Esophagus squamous epithelium (tissue), 5 donors: ENCODE measurements at regions not wholly inside any gene's neighbourhood (a gene's known extent, or its start where the extent isn't known, plus 50 kb on each side); places are given as distances from the start of the nearest gene placed in this dataset.

Experiments used
- DNase-seq: peaks from one replicate; lab custom pipeline; 2025; lab: John Stamatoyannopoulos, UW
- H3K27ac ChIP-seq, 4 donors: fragments of 200-600 bp; sonication (generic); one replicate each; pipeline ENCODE4 v1.5.1; 2016 to 2019; ENCODE audit warnings: mild to moderate bottlenecking in 1 of 4
- H3K27me3 ChIP-seq, 4 donors: fragments of 200-600 bp; sonication (generic); 1 replicate in 3 of 4; 2 replicates in 1 of 4; pipeline versions ENCODE4 v1.5.1 to v1.6.0; 2017 to 2021; ENCODE audit warnings: antibody characterized with exemption in 1 of 4
- H3K36me3 ChIP-seq, 3 donors: fragments of 200-600 bp; sonication (generic); one replicate each; pipeline ENCODE4 v1.5.1; 2016 to 2019
- H3K4me1 ChIP-seq, 3 donors: fragments of 200-600 bp; sonication (generic); one replicate each; pipeline ENCODE4 v1.5.1; 2017 to 2019
- H3K4me3 ChIP-seq, 4 donors: fragments of 200-600 bp; sonication (generic); 1 replicate in 3 of 4; 2 replicates in 1 of 4; pipeline ENCODE4 v1.5.1; 2016 to 2019; ENCODE audit warnings: mild to moderate bottlenecking in 2 of 4, moderate library complexity in 1 of 4
- H3K9me3 ChIP-seq, 3 donors: fragments of 200-600 bp; sonication (generic); one replicate each; pipeline ENCODE4 v1.5.1; 2016 to 2019
- POLR2A ChIP-seq, 4 donors: fragments of 450-650 bp; IDR thresholded peaks; one replicate each; pipeline ENCODE4 v1.6.1; 2017; ENCODE audit warnings: antibody characterized with exemption in 4 of 4, mild to moderate bottlenecking in 4 of 4, moderate library complexity in 3 of 4
- WGBS, 2 donors: methylation state at CpG; one replicate each; pipeline ENCODE4 v1.1.5; 2018; 5-methylcytosine and 5-hydroxymethylcytosine counted together
- intact Hi-C: fragments of 100-400 bp; cut with DNase I; formaldehyde crosslinking; loops from one replicate; pipeline ENCODE4 v1.15.0; 2022
- TF ChIP-seq, protein P1 (sequence below), 6 experiments: fragments of 450-650 bp in 4 of 6; fragments of 200-600 bp in 2 of 6; sonication (generic) in 2 of 6; IDR thresholded peaks; one replicate each; pipeline ENCODE4 v1.5.1; 2016 to 2019; ENCODE audit warnings: antibody characterized with exemption in 6 of 6, mild to moderate bottlenecking in 4 of 6, moderate library complexity in 4 of 6
- donor health status: DM: yes; HTN: yes; CAD: no.

DNA sequence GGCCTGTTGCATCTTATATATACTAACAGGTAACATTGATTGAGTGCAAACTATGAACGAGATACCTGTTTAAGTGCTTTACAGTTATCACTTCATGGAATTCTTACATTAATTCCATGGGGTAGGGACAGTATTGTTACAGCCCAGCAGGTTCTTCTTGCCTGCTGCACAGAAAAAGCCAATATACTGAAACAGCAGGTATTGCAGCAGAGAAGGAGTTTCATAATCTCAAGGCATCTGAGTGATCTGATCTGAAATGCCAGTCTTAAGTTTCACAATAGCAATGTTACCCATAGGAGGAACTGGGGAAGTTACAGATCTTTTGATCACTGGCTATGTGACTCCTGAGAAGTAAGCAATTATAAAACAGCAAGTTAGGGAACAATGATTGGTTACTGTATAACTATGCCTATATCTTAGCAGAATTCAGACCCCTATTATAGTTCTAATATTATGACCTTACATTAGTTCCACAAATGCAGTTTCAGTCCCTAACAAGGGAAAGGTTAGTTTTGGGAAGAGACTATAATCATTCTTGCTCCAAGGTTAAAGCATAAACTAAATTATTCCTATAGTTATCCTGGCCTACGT, 126.5 kb upstream of the BNC2 start:
- H3K36me3 ChIP-seq, result no peaks in the 10 kb centered on the region

DNA sequence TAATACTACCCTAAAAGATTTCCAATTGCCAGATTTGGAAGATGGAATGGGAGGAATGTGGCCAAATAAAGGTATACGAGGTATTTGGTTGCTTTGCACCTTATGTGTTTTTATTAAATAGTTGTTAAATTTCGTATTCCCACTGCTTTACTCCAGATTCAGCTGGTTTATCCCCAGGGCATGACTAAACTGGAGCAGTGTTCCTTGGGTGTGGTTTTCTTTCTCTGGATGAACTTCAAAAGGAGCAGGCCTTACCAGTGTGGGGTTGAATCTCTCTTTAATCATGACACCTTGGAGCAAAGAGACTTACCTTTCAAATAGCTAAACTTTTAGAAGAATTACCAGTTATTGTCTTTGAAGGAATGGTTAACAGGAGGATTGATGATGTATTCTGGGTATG, 121.7 kb upstream of the BNC2 start:
- Histone ChIP-seq H3K27me3 (no peaks in the 10 kb centered on the region), H3K9me3 (peaks cover 0 to 27% (median 19%) of the 10 kb centered on the region in 3 donors), H3K36me3 (no peaks in the 10 kb centered on the region), H3K4me3 (no peak overlapping the region), H3K27ac (no peak overlapping the region), H3K4me1 (peaks cover 0 to 7% (median 4%) of the 10 kb centered on the region in 3 donors)
- DNase-seq, result no peak
- intact Hi-C loops, result loop anchor here (10.0 kb wide), 1 partner anchor 117 kb away; the partner anchor contains the start of gene BNC2
- TF ChIP-seq POLR2A (IDR thresholded peaks at IDR 0.05), result no peak
- TF ChIP-seq, protein P1, sequence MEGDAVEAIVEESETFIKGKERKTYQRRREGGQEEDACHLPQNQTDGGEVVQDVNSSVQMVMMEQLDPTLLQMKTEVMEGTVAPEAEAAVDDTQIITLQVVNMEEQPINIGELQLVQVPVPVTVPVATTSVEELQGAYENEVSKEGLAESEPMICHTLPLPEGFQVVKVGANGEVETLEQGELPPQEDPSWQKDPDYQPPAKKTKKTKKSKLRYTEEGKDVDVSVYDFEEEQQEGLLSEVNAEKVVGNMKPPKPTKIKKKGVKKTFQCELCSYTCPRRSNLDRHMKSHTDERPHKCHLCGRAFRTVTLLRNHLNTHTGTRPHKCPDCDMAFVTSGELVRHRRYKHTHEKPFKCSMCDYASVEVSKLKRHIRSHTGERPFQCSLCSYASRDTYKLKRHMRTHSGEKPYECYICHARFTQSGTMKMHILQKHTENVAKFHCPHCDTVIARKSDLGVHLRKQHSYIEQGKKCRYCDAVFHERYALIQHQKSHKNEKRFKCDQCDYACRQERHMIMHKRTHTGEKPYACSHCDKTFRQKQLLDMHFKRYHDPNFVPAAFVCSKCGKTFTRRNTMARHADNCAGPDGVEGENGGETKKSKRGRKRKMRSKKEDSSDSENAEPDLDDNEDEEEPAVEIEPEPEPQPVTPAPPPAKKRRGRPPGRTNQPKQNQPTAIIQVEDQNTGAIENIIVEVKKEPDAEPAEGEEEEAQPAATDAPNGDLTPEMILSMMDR (IDR thresholded peaks at IDR 0.05), result no peak
- 20 to 35% methylated on average over 2 of the region's 2 CpGs for WGBS, 2 donors

More for the DNA sequence above, 126.5 kb upstream of the BNC2 start:
- TF ChIP-seq, protein P1 (IDR thresholded peaks at IDR 0.05), result no peak
- TF ChIP-seq POLR2A (IDR thresholded peaks at IDR 0.05), result no peak
- no peak overlapping the region for H3K27ac ChIP-seq
- intact Hi-C loops, result loop anchor here (10.0 kb wide), 1 partner anchor 122 kb away; the partner anchor contains the start of gene BNC2
- peaks cover 0 to 38% (median 23%) of the 10 kb centered on the region in 3 donors for H3K9me3 ChIP-seq
- WGBS, 2 donors, result 88 to 94% methylated on average over 2 of the region's 2 CpGs
- no peaks in the 10 kb centered on the region for H3K27me3 ChIP-seq
- no peak overlapping the region for H3K4me3 ChIP-seq
- DNase-seq, result no peak
- no peaks in the 10 kb centered on the region for H3K4me1 ChIP-seq

DNA sequence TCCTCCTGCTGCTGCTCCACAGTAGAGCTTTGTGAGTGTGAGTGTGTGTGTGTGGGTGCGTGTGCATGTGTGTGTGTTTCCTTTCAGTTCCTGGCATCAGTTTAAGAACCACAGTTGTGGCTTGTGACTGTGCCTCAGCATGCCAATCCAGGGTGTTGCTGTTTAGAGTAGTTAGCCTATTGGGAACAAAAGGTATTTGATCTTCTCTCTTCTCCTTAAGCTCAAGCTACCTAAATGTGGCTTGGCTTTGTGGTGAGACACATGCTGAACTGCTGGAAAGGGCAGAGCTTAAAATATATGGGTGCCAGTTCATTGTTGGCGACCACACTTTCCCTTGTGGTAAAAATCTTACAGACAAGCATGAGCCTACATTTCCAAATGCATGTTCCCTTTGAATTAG, 116.6 kb upstream of the BNC2 start:
- Histone ChIP-seq H3K9me3 (no peaks in the 10 kb centered on the region), H3K4me1 (peaks cover 0 to 24% (median 12%) of the 10 kb centered on the region in 3 donors), H3K27ac (peak overlapping the region; percentile 52 to 81 (median 72)), H3K4me3 (no peak overlapping the region), H3K36me3 (no peaks in the 10 kb centered on the region), H3K27me3 (no peaks in the 10 kb centered on the region)
- TF ChIP-seq POLR2A (IDR thresholded peaks at IDR 0.05), result no peak
- intact Hi-C loops, result no loop called here
- DNase-seq, result no peak
- 14 to 15% methylated on average over 2 of the region's 2 CpGs for WGBS, 2 donors

DNA sequence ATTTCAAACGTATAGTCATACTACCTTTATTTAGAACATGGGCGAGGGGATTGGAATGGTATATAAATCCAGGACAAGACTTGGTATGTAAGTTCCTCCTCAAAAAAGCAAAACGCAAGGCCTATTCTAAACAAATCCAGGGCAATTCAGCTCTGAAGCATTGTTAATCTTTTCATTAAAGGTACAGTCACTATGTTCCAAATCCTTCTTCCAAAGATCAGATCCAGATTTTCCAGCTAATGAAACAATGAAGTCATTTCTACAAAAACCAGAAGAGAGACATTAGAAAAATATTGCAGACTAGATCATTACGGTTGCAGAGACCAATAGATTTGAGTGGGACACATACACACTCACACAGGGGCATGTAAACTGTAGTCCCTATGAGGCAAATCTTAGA, 116.1 kb upstream of the BNC2 start:
- Histone ChIP-seq H3K9me3 (no peaks in the 10 kb centered on the region), H3K27ac (peak overlapping the region; percentile 9 to 81 (median 72)), H3K4me1 (peaks cover 0 to 24% (median 12%) of the 10 kb centered on the region in 3 donors), H3K4me3 (no peak overlapping the region), H3K36me3 (no peaks in the 10 kb centered on the region), H3K27me3 (no peaks in the 10 kb centered on the region)
- WGBS, 2 donors, result 21 to 25% methylated on average over 4 of the region's 4 CpGs
- DNase-seq, result no peak
- intact Hi-C loops, result no loop called here
- TF ChIP-seq, protein P1 (IDR thresholded peaks at IDR 0.05), result no peak
- no peak for TF ChIP-seq POLR2A (IDR thresholded peaks at IDR 0.05)

DNA sequence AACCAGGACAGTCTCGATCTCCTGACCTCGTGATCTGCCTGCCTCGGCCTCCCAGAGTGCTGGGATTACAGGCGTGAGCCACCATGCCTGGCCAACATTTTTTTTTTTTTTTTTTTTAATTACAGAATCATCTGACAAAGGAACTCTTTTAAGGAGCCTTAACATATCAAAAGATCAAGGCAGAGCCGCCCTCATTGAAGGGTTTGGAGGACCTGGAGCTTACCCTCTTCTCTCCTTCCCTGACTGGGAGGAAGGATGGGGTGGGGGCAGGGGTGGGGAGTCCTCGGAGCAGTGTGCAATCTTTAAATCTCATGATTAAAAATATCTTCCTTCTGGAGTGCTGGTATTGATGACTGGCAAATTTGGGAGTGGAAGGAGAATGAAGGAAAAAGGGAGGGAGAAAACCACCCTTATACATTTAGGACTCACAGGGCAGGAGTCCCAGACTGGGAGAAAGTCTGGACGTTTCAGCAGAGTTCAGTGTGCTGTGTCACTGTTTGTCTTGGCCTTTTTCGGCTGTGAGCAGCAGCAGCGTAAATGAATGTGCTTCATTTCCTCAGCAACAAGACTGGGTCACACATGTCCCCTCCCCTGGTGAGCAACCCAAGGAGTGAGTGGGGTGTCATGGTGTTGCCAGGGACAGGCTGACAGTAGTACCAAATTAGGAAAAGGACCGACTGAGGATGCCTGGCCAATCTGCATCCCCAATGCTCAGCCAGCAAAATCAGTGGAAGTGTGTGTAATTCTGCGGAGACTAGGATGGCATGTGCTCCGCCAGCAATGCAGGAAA, 115.3 kb upstream of the BNC2 start:
- 63 to 66% methylated on average over 9 to 11 of the region's 12 CpGs for WGBS, 2 donors
- peak overlapping the region; percentile 24 to 81 (median 72) for H3K27ac ChIP-seq
- H3K27me3 ChIP-seq, result no peaks in the 10 kb centered on the region
- no peak for DNase-seq
- intact Hi-C loops, result no loop called here
- TF ChIP-seq, protein P1 (IDR thresholded peaks at IDR 0.05), result no peak
- TF ChIP-seq POLR2A (IDR thresholded peaks at IDR 0.05), result no peak
- H3K4me3 ChIP-seq, result no peak overlapping the region
- peaks cover 0 to 24% (median 12%) of the 10 kb centered on the region in 3 donors for H3K4me1 ChIP-seq
- H3K36me3 ChIP-seq, result no peaks in the 10 kb centered on the region
- H3K9me3 ChIP-seq, result no peaks in the 10 kb centered on the region
